Immature natural killer cell (primary cell): ENCODE measurements at regions not wholly inside any gene's neighbourhood (a gene's known extent, or its start where the extent isn't known, plus 50 kb on each side); places are given as distances from the start of the nearest gene placed in this dataset.

ENCODE experiments used
- DNase-seq, 3 donors: peaks; one replicate each; pipeline ENCODE4 v3.0.0; 2022; ENCODE audit warnings: mixed read lengths in 1 of 3
- H3K27ac Mint-ChIP-seq, 6 donors: one replicate each; pipeline ENCODE4 v1.8.0; 2020; ENCODE audit warnings: mixed read lengths in 6 of 6, mild to moderate bottlenecking in 5 of 6, inconsistent platforms in 4 of 6, moderate library complexity in 3 of 6
- H3K27me3 Mint-ChIP-seq, 3 donors: one replicate each; pipeline ENCODE4 v1.8.0; 2020 to 2021; ENCODE audit warnings: low read depth in 3 of 3, mild to moderate bottlenecking in 3 of 3, mixed read lengths in 3 of 3, moderate library complexity in 3 of 3, inconsistent platforms in 1 of 3
- H3K36me3 Mint-ChIP-seq, 3 donors: one replicate each; pipeline ENCODE4 v1.8.0; 2020; ENCODE audit warnings: mixed read lengths in 3 of 3, inconsistent platforms in 2 of 3, mild to moderate bottlenecking in 2 of 3
- H3K4me1 Mint-ChIP-seq, 2 donors: one replicate each; pipeline ENCODE4 v1.8.0; 2020; ENCODE audit warnings: inconsistent platforms in 2 of 2, mild to moderate bottlenecking in 2 of 2, mixed read lengths in 2 of 2, moderate library complexity in 1 of 2
- H3K4me3 Mint-ChIP-seq, 5 donors: one replicate each; pipeline ENCODE4 v1.8.0; 2020; ENCODE audit warnings: mild to moderate bottlenecking in 5 of 5, mixed read lengths in 5 of 5, inconsistent platforms in 3 of 5, moderate library complexity in 3 of 5
- H3K9me3 Mint-ChIP-seq, 6 donors: one replicate each; pipeline ENCODE4 v1.8.0; 2020; ENCODE audit warnings: mild to moderate bottlenecking in 6 of 6, mixed read lengths in 6 of 6, inconsistent platforms in 4 of 6, moderate library complexity in 3 of 6

DNA sequence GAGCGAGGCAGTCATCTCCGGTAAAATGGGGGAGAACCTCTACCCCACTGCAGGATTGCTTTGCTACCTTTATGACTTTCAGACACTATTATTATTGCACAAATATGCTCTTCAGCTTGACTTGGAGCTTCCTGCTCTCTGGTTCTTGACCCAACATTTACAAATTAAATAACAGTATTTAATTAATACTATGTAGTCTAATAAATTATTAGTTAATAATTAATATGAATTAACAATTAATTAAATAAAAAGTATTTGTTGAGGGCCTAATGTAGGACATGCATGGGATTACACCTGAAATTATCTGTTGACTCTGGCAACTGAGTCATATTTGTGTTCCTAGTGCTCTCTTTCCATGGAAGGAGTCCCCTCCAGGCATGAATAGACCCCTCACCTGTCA lies 359.9 kb downstream of the SIPA1L2 start:
- Mint-ChIP-seq H3K9me3 (no peaks in the 10 kb centered on the region), H3K27me3 (peaks cover 2 to 5% (median 5%) of the 10 kb centered on the region in 3 donors), H3K4me1 (no peaks in the 10 kb centered on the region), H3K27ac (no peak overlapping the region), H3K4me3 (no peak overlapping the region), H3K36me3 (no peaks in the 10 kb centered on the region)
- no peak for DNase-seq

- peaks cover 2 to 5% (median 5%) of the 10 kb centered on the region in 3 donors for H3K27me3 Mint-ChIP-seq
- no peaks in the 10 kb centered on the region for H3K36me3 Mint-ChIP-seq
- H3K4me1 Mint-ChIP-seq: no peaks in the 10 kb centered on the region
- DNase-seq: no peak
- H3K4me3 Mint-ChIP-seq: no peak overlapping the region
- H3K27ac Mint-ChIP-seq: no peak overlapping the region
- H3K9me3 Mint-ChIP-seq: no peaks in the 10 kb centered on the region
These were observed 361.9 kb downstream of the SIPA1L2 start for GRCh38 chr1:232267837-232268598.

DNA sequence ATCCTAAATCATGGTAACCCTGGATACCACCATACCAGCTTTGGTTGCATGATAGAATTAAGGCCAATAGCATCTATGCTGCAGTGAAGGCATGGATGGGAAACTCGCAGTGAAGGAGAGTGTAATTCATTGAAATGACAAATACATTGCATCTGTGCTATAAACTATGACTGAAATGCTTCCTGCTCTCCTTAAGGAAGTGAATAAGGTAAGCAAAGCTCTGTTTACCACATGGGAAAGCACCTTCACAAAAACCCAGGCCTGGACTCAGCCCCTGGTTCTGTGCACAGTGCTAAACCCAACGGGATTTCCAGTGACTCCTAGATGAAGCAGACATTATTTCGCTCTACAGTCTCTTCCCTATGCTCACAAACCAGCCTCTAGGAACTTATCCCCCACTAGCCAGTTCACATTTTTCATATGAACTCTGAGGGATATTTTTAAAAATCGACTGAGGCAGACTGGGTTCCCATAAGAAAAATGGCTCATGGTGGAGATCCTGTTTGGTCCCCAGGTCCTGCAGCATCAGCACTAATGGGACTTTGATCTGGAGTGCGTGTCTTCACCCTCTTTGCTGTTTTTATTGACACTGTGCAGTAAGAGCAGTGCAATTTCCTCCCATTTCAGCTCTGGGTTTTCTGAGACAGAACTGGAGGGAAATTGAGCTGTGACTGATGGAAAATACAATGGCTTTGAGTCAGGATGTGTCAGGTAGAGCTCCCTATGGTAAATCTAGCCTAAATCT lies 362.7 kb downstream of the SIPA1L2 start:
- no peak for DNase-seq
- Mint-ChIP-seq H3K9me3 (no peaks in the 10 kb centered on the region), H3K27ac (no peak overlapping the region), H3K36me3 (no peaks in the 10 kb centered on the region), H3K4me3 (no peak overlapping the region), H3K27me3 (peaks cover 2 to 5% (median 5%) of the 10 kb centered on the region in 3 donors), H3K4me1 (no peaks in the 10 kb centered on the region)

DNA sequence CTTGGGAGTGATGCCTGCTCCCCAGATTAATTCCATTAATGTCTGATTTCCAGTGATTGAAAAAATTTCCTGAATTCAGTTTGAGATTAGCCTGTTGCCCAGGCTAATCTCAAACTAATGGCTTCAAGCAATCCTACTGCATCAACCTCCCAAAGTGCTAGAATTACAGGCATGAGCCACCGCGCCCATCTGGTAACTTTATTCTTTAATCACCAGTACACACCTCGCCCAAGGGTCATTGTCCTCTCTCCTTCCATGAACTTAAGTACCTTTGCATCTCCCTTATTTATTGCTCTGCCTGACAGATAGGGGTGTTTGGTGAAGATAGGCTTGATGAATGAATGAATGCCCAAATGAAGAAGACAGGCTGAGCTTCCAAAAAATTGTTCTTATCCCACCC lies 366.5 kb downstream of the SIPA1L2 start:
- Mint-ChIP-seq H3K36me3 (no peaks in the 10 kb centered on the region), H3K9me3 (no peaks in the 10 kb centered on the region), H3K4me3 (no peak overlapping the region), H3K27me3 (peaks cover 6 to 11% (median 9%) of the 10 kb centered on the region in 3 donors), H3K4me1 (peaks cover 2 to 5% of the 10 kb centered on the region in 2 donors), H3K27ac (no peak overlapping the region)
- no peak for DNase-seq

- H3K27ac Mint-ChIP-seq: no peak overlapping the region
- peaks cover 2 to 5% of the 10 kb centered on the region in 2 donors for H3K4me1 Mint-ChIP-seq
- no peak overlapping the region for H3K4me3 Mint-ChIP-seq
- H3K27me3 Mint-ChIP-seq: peaks cover 8 to 12% (median 11%) of the 10 kb centered on the region in 3 donors
- no peaks in the 10 kb centered on the region for H3K36me3 Mint-ChIP-seq
- no peaks in the 10 kb centered on the region for H3K9me3 Mint-ChIP-seq
- DNase-seq: no peak
These were observed 366.9 kb downstream of the SIPA1L2 start for GRCh38 chr1:232262991-232263390.

DNA sequence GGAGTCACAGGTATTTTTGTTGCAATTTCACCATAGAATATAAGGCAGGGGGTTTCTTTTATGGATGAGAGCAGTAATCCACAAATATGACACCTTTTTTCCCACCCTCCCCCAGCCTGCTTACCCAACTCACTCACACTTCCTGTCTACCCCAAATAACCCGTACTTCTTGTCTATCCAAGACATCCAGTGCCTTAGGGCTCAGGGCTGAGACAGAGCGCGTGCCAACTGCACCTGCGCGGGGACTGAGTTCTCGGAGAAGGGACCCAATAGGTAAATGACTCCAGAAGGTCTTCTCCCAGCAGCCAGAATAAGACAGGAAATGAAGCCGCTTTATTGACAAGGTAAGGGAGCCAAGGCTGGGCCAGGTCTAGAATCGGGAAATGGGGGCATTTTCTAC lies 369.1 kb downstream of the SIPA1L2 start:
- H3K27ac Mint-ChIP-seq: no peak overlapping the region
- peaks cover 6 to 10% (median 8%) of the 10 kb centered on the region in 3 donors for H3K27me3 Mint-ChIP-seq
- no peak for DNase-seq
- no peaks in the 10 kb centered on the region for H3K9me3 Mint-ChIP-seq
- no peaks in the 10 kb centered on the region for H3K36me3 Mint-ChIP-seq
- peaks cover 2 to 5% of the 10 kb centered on the region in 2 donors for H3K4me1 Mint-ChIP-seq
- H3K4me3 Mint-ChIP-seq: no peak overlapping the region

- no peak overlapping the region for H3K4me3 Mint-ChIP-seq
- H3K27me3 Mint-ChIP-seq: peaks cover 6 to 11% (median 8%) of the 10 kb centered on the region in 3 donors
- no peak overlapping the region for H3K27ac Mint-ChIP-seq
- no peak for DNase-seq
- H3K9me3 Mint-ChIP-seq: no peaks in the 10 kb centered on the region
- H3K4me1 Mint-ChIP-seq: peaks cover 2 to 5% of the 10 kb centered on the region in 2 donors
- no peaks in the 10 kb centered on the region for H3K36me3 Mint-ChIP-seq
These were observed 369.9 kb downstream of the SIPA1L2 start for GRCh38 chr1:232260045-232260444.

DNA sequence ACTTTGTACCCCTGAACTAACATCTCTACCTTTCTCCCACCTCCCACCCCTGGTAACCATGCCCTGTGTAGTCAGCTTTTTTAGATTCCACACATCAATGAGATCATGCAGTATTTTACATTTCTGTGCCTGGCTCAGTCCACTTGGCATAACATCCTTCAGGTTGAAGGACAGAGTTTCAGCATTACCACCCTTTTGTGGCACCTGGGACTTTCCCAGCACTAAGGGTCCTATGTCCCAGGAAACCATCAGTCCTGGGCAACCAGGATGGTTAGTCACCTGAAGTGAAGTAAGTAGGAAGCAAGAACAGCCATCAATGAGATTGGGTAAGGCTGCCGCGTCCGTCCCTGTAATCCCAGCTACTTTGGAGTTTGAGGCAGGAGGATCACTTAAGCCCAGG lies 370.6 kb downstream of the SIPA1L2 start:
- no peak overlapping the region for H3K27ac Mint-ChIP-seq
- H3K4me3 Mint-ChIP-seq: no peak overlapping the region
- H3K27me3 Mint-ChIP-seq: peaks cover 6 to 11% (median 9%) of the 10 kb centered on the region in 3 donors
- no peaks in the 10 kb centered on the region for H3K9me3 Mint-ChIP-seq
- peaks cover 2 to 5% of the 10 kb centered on the region in 2 donors for H3K4me1 Mint-ChIP-seq
- no peak for DNase-seq
- no peaks in the 10 kb centered on the region for H3K36me3 Mint-ChIP-seq

GRCh38 chr1:232252546-232253118 lies 377.3 kb downstream of the SIPA1L2 start:
- Mint-ChIP-seq H3K9me3 (no peaks in the 10 kb centered on the region), H3K4me1 (peaks cover 0 to 4% of the 10 kb centered on the region in 2 donors), H3K4me3 (no peak overlapping the region), H3K36me3 (no peaks in the 10 kb centered on the region), H3K27ac (no peak overlapping the region), H3K27me3 (peaks cover 3 to 14% (median 13%) of the 10 kb centered on the region in 3 donors)
- DNase-seq: no peak

DNA sequence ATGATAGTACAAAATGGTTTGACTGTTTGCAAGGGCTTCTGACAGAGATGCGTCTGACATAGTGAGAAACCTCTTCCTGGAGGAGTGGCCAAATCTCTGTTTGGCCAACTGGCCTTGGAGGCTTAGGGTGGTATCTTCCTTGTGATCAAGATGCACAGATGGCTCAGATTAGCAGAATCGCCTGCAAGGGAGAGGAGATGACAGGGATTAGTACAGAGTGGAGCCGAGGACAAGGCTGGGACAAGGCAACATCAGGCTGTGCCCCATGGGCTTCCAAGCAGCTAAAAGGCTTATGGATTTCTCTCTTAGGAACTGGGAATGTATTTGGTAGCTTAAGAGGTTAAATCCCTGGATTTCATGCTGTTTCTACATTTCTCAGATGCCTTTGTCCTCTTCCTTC lies 379.1 kb downstream of the SIPA1L2 start:
- Mint-ChIP-seq H3K27ac (no peak overlapping the region), H3K27me3 (peaks cover 3 to 16% (median 13%) of the 10 kb centered on the region in 3 donors), H3K4me3 (no peak overlapping the region), H3K9me3 (no peaks in the 10 kb centered on the region), H3K36me3 (no peaks in the 10 kb centered on the region), H3K4me1 (peaks cover 0 to 4% of the 10 kb centered on the region in 2 donors)
- DNase-seq: no peak

- Mint-ChIP-seq H3K36me3 (no peaks in the 10 kb centered on the region), H3K27me3 (peaks cover 3 to 18% (median 13%) of the 10 kb centered on the region in 3 donors), H3K4me1 (peaks cover 0 to 4% of the 10 kb centered on the region in 2 donors), H3K4me3 (no peak overlapping the region), H3K9me3 (no peaks in the 10 kb centered on the region), H3K27ac (no peak overlapping the region)
- no peak for DNase-seq
These were observed 379.8 kb downstream of the SIPA1L2 start for GRCh38 chr1:232249861-232250777.

- no peaks in the 10 kb centered on the region for H3K36me3 Mint-ChIP-seq
- H3K4me3 Mint-ChIP-seq: no peak overlapping the region
- no peak overlapping the region for H3K27ac Mint-ChIP-seq
- no peaks in the 10 kb centered on the region for H3K9me3 Mint-ChIP-seq
- no peak for DNase-seq
- H3K4me1 Mint-ChIP-seq: peaks cover 0 to 4% of the 10 kb centered on the region in 2 donors
- peaks cover 3 to 18% (median 12%) of the 10 kb centered on the region in 3 donors for H3K27me3 Mint-ChIP-seq
These were observed 380.6 kb downstream of the SIPA1L2 start for GRCh38 chr1:232249339-232249738.

DNA sequence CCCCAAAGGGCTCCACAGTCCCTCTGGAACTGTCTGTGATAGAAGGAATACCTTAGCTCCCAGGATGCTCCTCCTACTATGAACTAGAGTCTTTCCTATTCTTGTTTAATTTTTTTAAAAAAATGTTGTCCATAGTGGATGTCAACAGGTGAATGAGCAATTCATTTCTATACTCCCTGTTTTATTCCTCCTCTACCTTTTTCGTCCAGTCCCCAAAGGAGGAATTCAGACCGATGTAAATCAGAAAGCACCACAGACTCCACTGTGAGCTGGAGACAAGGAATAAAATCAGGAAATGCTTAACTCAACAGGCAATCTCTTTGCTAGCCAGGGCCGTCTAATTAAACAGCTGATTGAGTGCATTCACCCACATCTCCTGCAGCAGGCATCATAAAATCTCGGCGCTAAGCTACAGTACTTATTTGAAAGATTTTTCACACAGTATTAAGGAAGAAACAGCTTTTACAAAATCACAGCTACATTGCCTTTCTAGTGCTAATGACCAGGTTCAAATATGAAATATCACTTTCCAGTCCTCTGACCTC lies 381.6 kb downstream of the SIPA1L2 start:
- Mint-ChIP-seq H3K9me3 (no peaks in the 10 kb centered on the region), H3K27ac (no peak overlapping the region), H3K36me3 (no peaks in the 10 kb centered on the region), H3K27me3 (peaks cover 5 to 16% (median 10%) of the 10 kb centered on the region in 3 donors), H3K4me1 (peaks cover 0 to 4% of the 10 kb centered on the region in 2 donors), H3K4me3 (no peak overlapping the region)
- DNase-seq: no peak
